ENCODE measurements at regions not wholly inside any gene's neighbourhood (a gene's known extent, or its start where the extent isn't known, plus 50 kb on each side); places are given as distances from the start of the nearest gene placed in this dataset.

GRCh38 chr2:167361426-167361825, 473.1 kb downstream of the XIRP2 start:
- Histone ChIP-seq H3K36me3 (replicated peaks) (no peaks in the 10 kb centered on the region), H3K27me3 (replicated peaks) (no peaks in the 10 kb centered on the region), H3K4me3 (ENCODE audit: low read depth, low read length) (no peak overlapping the region), H3K27ac (no peak overlapping the region)
- no peak for TF ChIP-seq CTCF (IDR thresholded peaks at IDR 0.05; ENCODE audit: low read depth, low read length, missing control alignments)
- no peak for DNase-seq
- in situ Hi-C loops (cut with HindIII; ENCODE audit: low pct_ligation_motif_present, low sequenced_read_pairs), result no loop called here

GRCh38 chr2:167355821-167356220, 467.5 kb downstream of the XIRP2 start:
- H3K36me3 ChIP-seq (replicated peaks), result no peaks in the 10 kb centered on the region
- H3K4me3 ChIP-seq (ENCODE audit: low read depth, low read length), result no peak overlapping the region
- in situ Hi-C loops (cut with HindIII; ENCODE audit: low pct_ligation_motif_present, low sequenced_read_pairs), result no loop called here
- no peaks in the 10 kb centered on the region for H3K27me3 ChIP-seq (replicated peaks)
- no peak for TF ChIP-seq CTCF (IDR thresholded peaks at IDR 0.05; ENCODE audit: low read depth, low read length, missing control alignments)
- no peak overlapping the region for H3K27ac ChIP-seq
- DNase-seq, result peak; percentile 20

GRCh38 chr2:167353605-167354280, 465.5 kb downstream of the XIRP2 start:
- Histone ChIP-seq H3K4me3 (ENCODE audit: low read depth, low read length) (no peak overlapping the region), H3K36me3 (replicated peaks) (no peaks in the 10 kb centered on the region), H3K27me3 (replicated peaks) (no peaks in the 10 kb centered on the region), H3K27ac (no peak overlapping the region)
- no peak for DNase-seq
- no peak for TF ChIP-seq CTCF (IDR thresholded peaks at IDR 0.05; ENCODE audit: low read depth, low read length, missing control alignments)
- in situ Hi-C loops (cut with HindIII; ENCODE audit: low pct_ligation_motif_present, low sequenced_read_pairs), result no loop called here

- no peaks in the 10 kb centered on the region for H3K27me3 ChIP-seq (replicated peaks)
- no peak overlapping the region for H3K4me3 ChIP-seq (ENCODE audit: low read depth, low read length)
- in situ Hi-C loops (cut with HindIII; ENCODE audit: low pct_ligation_motif_present, low sequenced_read_pairs), result no loop called here
- no peak overlapping the region for H3K27ac ChIP-seq
- no peak for DNase-seq
- TF ChIP-seq CTCF (IDR thresholded peaks at IDR 0.05; ENCODE audit: low read depth, low read length, missing control alignments), result no peak
- no peaks in the 10 kb centered on the region for H3K36me3 ChIP-seq (replicated peaks)
These were observed 457.3 kb downstream of the XIRP2 start for GRCh38 chr2:167345559-167345958.

GRCh38 chr2:167342769-167343168, 454.5 kb downstream of the XIRP2 start:
- in situ Hi-C loops (cut with HindIII; ENCODE audit: low pct_ligation_motif_present, low sequenced_read_pairs), result no loop called here
- H3K36me3 ChIP-seq (replicated peaks), result no peaks in the 10 kb centered on the region
- TF ChIP-seq CTCF (IDR thresholded peaks at IDR 0.05; ENCODE audit: low read depth, low read length, missing control alignments), result peak; percentile 47
- no peak overlapping the region for H3K4me3 ChIP-seq (ENCODE audit: low read depth, low read length)
- no peaks in the 10 kb centered on the region for H3K27me3 ChIP-seq (replicated peaks)
- H3K27ac ChIP-seq, result no peak overlapping the region
- DNase-seq, result no peak

GRCh38 chr2:167340322-167340721, 452.0 kb downstream of the XIRP2 start:
- no peak overlapping the region for H3K27ac ChIP-seq
- in situ Hi-C loops (cut with HindIII; ENCODE audit: low pct_ligation_motif_present, low sequenced_read_pairs), result no loop called here
- TF ChIP-seq CTCF (IDR thresholded peaks at IDR 0.05; ENCODE audit: low read depth, low read length, missing control alignments), result no peak
- H3K36me3 ChIP-seq (replicated peaks), result no peaks in the 10 kb centered on the region
- H3K4me3 ChIP-seq (ENCODE audit: low read depth, low read length), result no peak overlapping the region
- H3K27me3 ChIP-seq (replicated peaks), result no peaks in the 10 kb centered on the region
- DNase-seq, result no peak
